ENCODE measurements at regions not wholly inside any gene's neighbourhood (a gene's known extent, or its start where the extent isn't known, plus 50 kb on each side); places are given as distances from the start of the nearest gene placed in this dataset.
A peak's percentile ranks its signal among the peaks of the same experiment; 100 is the strongest.
"Not testable (repeated sequence)": the region's sequence is repeated elsewhere in the genome, so short reads cannot be mapped to it uniquely, and the experiment has no call there.

- intact Hi-C loops (cut with DNase I, micrococcal nuclease): no loop called here
- no peak for DNase-seq
- no peak for ATAC-seq
Measured at GRCh38 chr6:91099479-91099878, 512.6 kb upstream of the MAP3K7 start.

- ATAC-seq (no peak), DNase-seq (no peak)
- intact Hi-C loops (cut with DNase I, micrococcal nuclease): no loop called here
Measured at GRCh38 chr6:91098006-91098405, 511.1 kb upstream of the MAP3K7 start.

GRCh38 chr6:91097364-91097763, 510.5 kb upstream of the MAP3K7 start:
- DNase-seq: peak in 1 of 2 donors; percentile 13

GRCh38 chr6:91094806-91095475, 508.1 kb upstream of the MAP3K7 start:
- intact Hi-C loops (cut with DNase I, micrococcal nuclease): no loop called here
- ATAC-seq (no peak), DNase-seq (no peak)

More at GRCh38 chr6:91097364-91097763, 510.5 kb upstream of the MAP3K7 start:
- intact Hi-C loops (cut with DNase I, micrococcal nuclease): no loop called here
- ATAC-seq: no peak

GRCh38 chr6:91094341-91094740, 507.5 kb upstream of the MAP3K7 start:
- DNase-seq: no peak
- intact Hi-C loops (cut with DNase I, micrococcal nuclease): no loop called here
- ATAC-seq: no peak

- DNase-seq (no peak), ATAC-seq (no peak)
- intact Hi-C loops (cut with DNase I, micrococcal nuclease): no loop called here
Measured at GRCh38 chr6:91088976-91089375, 502.1 kb upstream of the MAP3K7 start.

- intact Hi-C loops (cut with DNase I, micrococcal nuclease): no loop called here
- ATAC-seq (no peak), DNase-seq (no peak)
Measured at GRCh38 chr6:91088515-91088914, 501.6 kb upstream of the MAP3K7 start.

GRCh38 chr6:91087908-91088307, 501.0 kb upstream of the MAP3K7 start:
- ATAC-seq (no peak), DNase-seq (no peak)
- intact Hi-C loops (cut with DNase I, micrococcal nuclease): no loop called here

GRCh38 chr6:91083211-91083610, 496.3 kb upstream of the MAP3K7 start:
- no peak for ATAC-seq
- no peak for DNase-seq

GRCh38 chr6:91082311-91082832, 495.5 kb upstream of the MAP3K7 start:
- ATAC-seq (no peak), DNase-seq (no peak)
- intact Hi-C loops (cut with DNase I, micrococcal nuclease): no loop called here

More at GRCh38 chr6:91083211-91083610, 496.3 kb upstream of the MAP3K7 start:
- intact Hi-C loops (cut with DNase I, micrococcal nuclease): no loop called here

- ATAC-seq: peak; percentile 34
- DNase-seq: no peak
- intact Hi-C loops (cut with DNase I, micrococcal nuclease): no loop called here
Measured at GRCh38 chr6:91081452-91082067, 494.7 kb upstream of the MAP3K7 start.

- intact Hi-C loops (cut with DNase I, micrococcal nuclease): no loop called here
Measured at GRCh38 chr6:91080871-91081270, 494.0 kb upstream of the MAP3K7 start.

GRCh38 chr6:91079969-91080368, 493.1 kb upstream of the MAP3K7 start:
- intact Hi-C loops (cut with DNase I, micrococcal nuclease): no loop called here
- no peak for ATAC-seq
- DNase-seq: no peak

More at GRCh38 chr6:91080871-91081270, 494.0 kb upstream of the MAP3K7 start:
- no peak for ATAC-seq
- DNase-seq: no peak

- intact Hi-C loops (cut with DNase I, micrococcal nuclease): no loop called here
- DNase-seq (no peak), ATAC-seq (no peak)
Measured at GRCh38 chr6:91075244-91075976, 488.5 kb upstream of the MAP3K7 start.

GRCh38 chr6:91063362-91063761, 476.5 kb upstream of the MAP3K7 start:
- DNase-seq (no peak), ATAC-seq (no peak)
- intact Hi-C loops (cut with DNase I, micrococcal nuclease): no loop called here

- intact Hi-C loops (cut with DNase I, micrococcal nuclease): no loop called here
- ATAC-seq (no peak), DNase-seq (no peak)
Measured at GRCh38 chr6:91057689-91058088, 470.8 kb upstream of the MAP3K7 start.

- no peak for DNase-seq
- intact Hi-C loops (cut with DNase I, micrococcal nuclease): no loop called here
- no peak for ATAC-seq
Measured at GRCh38 chr6:91055959-91056358, 469.1 kb upstream of the MAP3K7 start.

GRCh38 chr6:91052473-91053450, 465.9 kb upstream of the MAP3K7 start:
- ATAC-seq; DNase-seq; intact Hi-C loops (cut with DNase I, micrococcal nuclease): not testable (repeated sequence)

- DNase-seq: no peak
Measured at GRCh38 chr6:91045161-91045560, 458.3 kb upstream of the MAP3K7 start.

More at GRCh38 chr6:91045161-91045560, 458.3 kb upstream of the MAP3K7 start:
- ATAC-seq: no peak
- intact Hi-C loops (cut with DNase I, micrococcal nuclease): no loop called here
